Testis (tissue), 2 donors: ENCODE measurements at regions not wholly inside any gene's neighbourhood (a gene's known extent, or its start where the extent isn't known, plus 50 kb on each side); places are given as distances from the start of the nearest gene placed in this dataset.

ENCODE experiments used
- CTCF ChIP-seq, 3 experiments: fragments of 450-650 bp in 2 of 3; fragments of 200-600 bp in 1 of 3; sonication (generic) in 1 of 3; IDR thresholded peaks; one replicate each; pipeline ENCODE4 v1.5.1; 2016 to 2019; ENCODE audit warnings: antibody characterized with exemption in 3 of 3, mild to moderate bottlenecking in 2 of 3, moderate library complexity in 1 of 3
- POLR2A ChIP-seq: fragments of 450-650 bp; IDR thresholded peaks from one replicate; pipeline ENCODE4 v1.6.1; 2017; ENCODE audit warnings: antibody characterized with exemption, mild to moderate bottlenecking, moderate library complexity

- no peak for TF ChIP-seq CTCF (IDR thresholded peaks at IDR 0.05)
- no peak for TF ChIP-seq POLR2A
Observed at GRCh38 chr5:32496104-32496503, 51.6 kb upstream of the ZFR start.
